Caki2 (cell line): ENCODE measurements at regions not wholly inside any gene's neighbourhood (a gene's known extent, or its start where the extent isn't known, plus 50 kb on each side); places are given as distances from the start of the nearest gene placed in this dataset.
A peak's percentile ranks its signal among the peaks of the same experiment; 100 is the strongest.
"Not testable (repeated sequence)": the region's sequence is repeated elsewhere in the genome, so short reads cannot be mapped to it uniquely, and the experiment has no call there.

Source experiments
- DNase-seq: peaks from one replicate; pipeline ENCODE4 v3.0.0-alpha.2; 2015; ENCODE audit warnings: low read depth
- in situ Hi-C: cut with HindIII; loops from 2 replicates; pipeline ENCODE4 v1.10.0; 2016; ENCODE audit warnings: low sequenced_read_pairs, low pct_unique_long_range_greater_than_20kb, mixed read lengths

DNA sequence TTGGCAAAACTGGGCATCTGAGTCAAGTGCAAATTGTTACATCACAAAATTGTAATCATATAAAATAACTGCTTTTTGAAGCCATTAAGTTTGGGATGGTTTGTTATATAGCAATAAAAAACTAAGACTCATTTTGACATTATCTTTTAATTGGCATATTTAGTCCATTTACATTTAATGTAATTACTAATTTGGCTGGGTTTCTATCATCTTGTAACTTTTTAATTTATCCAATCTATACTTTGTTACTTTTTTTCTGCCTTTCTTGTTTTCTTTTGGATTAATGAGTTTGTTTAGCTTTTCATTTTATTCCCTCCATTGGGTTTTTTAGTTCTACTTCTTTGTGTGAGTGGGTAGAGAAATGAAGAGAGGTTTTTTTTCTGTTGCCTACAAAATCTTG lies 76.3 kb downstream of the DRAM2 start:
- DNase-seq, result no peak
- in situ Hi-C loops, result no loop called here

DNA sequence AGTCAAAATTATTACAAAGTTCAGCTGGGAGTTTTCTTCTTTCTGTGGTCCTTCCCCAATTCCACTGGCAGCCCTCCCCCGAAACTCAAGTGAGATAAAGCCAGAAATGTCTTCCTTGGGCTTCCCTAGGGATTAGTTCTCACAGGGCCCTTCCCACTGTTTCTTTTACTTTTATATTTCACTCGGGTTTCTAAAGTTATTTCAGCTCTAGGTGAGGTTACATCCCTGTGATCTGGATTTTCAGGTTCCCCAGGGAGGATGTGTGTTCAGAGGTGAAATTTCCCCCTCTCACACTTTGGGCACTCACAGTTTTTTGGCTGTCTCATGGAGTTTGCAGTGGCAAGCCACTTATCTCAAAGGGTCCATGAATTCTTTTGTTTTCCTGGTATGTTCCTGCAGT lies 77.3 kb downstream of the DRAM2 start:
- in situ Hi-C loops, result no loop called here
- DNase-seq, result no peak

DNA sequence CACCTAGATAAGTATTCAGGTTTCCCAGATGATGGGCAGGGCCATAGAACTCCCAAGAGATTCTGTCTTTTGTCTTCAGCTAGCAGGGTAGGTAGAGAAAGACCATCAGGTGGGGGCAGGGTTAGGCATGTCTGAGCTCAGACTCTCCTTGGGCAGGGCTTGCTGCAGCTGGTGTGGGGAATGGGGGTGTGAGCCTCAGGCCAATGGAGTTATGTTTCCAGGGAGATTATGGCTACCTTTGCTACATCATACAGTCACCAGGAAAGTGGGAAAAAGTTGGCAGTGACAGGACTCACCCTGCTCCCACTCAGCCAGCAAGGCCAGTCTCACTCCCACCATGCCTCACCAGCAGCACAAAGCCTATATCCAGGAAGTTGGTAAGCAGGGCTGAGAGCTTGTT lies 77.8 kb downstream of the DRAM2 start:
- in situ Hi-C loops, result no loop called here
- DNase-seq, result no peak

DNA sequence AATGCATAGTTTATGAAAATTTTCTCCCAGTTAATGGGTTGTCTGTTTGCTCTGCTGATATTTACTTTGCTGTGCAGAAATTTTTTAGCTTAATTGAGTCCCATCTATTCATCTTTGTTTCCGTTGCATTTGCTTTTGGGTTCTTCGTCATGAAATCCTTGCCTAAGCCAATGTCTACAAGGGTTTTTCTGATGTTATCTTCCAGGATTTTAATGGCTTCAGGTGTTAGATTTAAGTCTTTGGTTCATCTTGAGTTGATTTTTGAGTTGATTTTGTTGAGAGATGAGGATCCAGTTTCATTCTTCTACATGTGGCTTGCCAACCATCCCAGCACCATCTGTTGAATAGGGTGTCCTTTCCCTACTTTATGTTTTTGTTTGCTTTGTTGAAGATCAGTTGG lies 85.2 kb downstream of the DRAM2 start:
- no peak for DNase-seq
- in situ Hi-C loops, result no loop called here

DNA sequence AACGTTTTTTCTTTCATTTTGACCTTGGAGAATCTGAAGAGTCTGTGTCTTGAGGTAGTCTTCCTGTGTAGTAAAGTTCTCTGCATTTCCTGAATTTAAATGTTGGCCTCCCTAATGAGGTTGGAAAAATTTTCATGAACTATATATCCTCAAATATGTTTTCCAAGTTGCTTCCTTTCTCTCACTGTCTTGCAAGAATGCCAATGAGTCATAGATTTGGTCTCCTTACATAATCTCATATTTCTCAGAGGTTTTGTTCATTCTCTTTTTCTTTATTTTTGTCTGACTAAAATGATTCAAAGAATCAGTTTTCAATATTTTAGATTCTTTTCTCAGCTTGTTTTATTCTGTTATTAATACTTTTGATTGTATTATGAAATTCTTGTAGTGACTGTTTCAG lies 87.6 kb downstream of the DRAM2 start:
- in situ Hi-C loops, result no loop called here

DNA sequence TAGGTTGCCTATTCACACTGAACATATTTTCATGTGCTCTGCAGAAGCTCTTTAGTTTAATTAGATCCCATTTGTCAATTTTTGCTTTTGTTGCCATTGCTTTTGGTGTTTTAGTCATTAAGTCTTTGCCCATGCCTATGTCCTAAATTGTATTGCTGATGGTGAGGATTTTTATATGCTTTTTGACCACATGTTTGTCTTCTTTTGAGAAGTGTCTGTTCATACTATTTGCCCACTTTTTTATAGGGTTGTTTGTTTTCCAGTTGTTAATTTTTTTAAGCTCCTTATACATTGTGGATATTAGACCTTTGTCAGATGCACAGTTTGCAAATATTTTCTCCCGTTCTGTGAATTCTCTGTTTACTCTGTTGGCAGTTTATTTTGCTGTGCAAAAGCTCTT lies 84.5 kb upstream of the LRIF1 start:
- in situ Hi-C loops, DNase-seq: not testable (repeated sequence)

More for the DNA sequence above, 87.6 kb downstream of the DRAM2 start:
- DNase-seq, result no peak

DNA sequence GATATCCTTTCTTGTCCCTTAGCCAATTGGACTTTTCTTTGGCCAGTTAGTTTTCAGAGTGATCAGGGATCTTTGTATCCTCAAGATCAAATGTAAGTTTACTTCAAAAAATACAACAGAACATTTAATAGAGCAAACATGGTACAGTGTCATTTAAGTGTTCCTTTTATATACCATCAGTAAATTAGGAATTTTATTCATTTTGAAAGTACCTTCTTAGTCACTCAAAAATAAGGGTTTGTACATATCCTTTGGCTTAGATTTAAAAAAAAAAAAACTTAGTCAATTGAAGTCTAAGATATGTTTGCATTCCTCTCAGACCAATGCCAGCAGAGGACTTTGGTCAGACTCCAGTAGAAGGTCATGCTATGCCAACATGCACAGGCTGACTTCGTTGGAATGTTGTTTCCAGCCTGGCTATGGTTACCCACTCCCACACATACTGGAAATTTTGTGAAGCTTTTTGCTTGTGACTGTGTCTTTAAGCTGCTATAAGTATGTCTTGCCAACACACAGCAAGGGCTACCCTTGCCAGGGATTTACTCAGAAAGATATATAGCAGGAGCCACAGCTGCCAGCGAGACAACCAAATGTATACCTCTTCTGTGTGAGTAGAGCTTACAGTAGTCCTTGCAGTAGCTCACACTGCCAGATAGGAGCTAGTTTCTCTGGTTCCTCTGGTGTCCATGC lies 81.5 kb upstream of the LRIF1 start:
- no peak for DNase-seq
- in situ Hi-C loops, result no loop called here

DNA sequence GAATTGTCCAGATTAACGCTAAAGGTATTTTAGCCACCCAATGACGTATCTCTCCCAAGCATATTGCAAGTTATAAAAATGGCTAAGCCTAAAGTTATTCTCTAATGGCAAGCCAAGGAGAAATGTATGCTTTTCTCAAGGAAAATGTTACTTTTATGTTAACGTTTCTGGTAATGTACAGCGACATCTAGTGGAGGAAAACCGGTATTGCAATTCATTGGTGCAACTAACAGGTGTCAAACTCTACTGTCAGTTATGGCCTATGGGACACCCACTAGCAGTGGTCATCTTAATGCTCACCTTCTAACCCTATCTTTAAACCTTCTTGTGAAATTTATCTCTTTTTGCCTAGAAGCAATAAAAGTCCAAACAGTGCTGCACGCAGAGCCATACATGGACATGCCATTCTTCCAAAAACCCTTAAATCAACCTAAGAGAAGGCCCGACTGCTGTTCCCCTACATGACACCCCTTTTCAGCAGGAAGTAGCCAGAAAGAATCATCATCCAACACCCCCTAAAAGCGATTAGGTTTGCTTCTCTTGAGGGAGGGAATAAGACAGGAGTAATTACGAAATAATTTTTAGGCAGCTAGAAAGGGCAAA lies 68.7 kb upstream of the LRIF1 start:
- DNase-seq, result no peak
- in situ Hi-C loops, result no loop called here

DNA sequence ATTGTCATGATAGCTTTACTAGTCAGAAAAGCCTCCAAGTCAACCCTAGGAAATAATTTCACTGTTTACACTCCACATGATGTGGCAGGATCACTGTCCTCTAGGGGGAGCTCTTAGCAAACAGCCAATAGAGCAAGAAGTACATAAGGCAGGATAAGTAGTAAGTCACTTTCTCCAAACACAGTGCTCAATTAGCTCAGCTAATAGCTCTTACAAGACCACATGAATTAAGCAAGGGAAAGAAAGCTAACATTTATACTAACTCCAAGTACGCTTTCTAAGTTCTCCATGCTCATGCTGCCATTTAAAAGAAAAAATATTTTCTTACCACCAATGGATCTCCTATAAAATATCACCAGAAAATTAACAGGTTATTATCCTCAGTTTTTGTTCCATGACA lies 66.9 kb upstream of the LRIF1 start:
- in situ Hi-C loops, result no loop called here
- peak; percentile 25 for DNase-seq

DNA sequence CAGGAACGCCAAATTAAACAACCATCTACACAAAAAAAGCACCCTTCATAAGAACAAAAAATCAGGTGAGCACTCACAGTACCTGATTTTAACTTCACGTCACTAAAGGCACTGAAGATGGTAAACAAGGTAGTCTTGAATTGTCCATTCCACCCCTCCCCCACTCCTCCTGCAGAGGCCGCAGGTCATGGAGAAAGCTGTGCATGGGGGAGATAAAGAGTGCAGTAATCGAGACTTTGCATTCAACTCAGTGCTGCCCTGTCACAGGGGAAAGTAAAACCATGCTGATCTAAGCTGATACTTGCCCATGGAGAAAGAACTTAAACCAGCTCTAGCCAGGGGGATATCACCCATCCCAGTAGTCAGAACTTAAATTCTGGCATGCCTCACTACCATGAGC lies 61.4 kb upstream of the LRIF1 start:
- DNase-seq, result no peak
- in situ Hi-C loops, result no loop called here

DNA sequence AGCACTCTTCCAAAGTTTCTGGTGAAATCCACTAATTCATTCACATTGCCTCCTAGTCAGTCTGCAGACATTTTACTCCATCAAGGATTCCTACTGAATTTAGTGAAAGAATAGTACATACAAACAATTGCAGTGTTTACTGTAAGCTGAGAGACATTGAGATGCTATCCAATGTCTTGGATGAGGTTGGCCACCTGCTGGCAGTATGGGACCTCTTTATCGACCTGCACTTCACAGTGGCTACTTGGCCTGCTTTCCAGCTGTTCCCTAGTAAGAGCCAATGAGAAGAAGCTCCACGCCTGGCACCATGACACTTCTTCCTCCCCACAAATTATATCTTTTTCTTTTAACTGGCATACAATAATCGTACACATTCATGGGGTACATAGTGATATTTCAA lies 51.5 kb upstream of the LRIF1 start:
- DNase-seq, result no peak
- in situ Hi-C loops, result no loop called here
